Heart left ventricle (tissue), 13 donors: ENCODE measurements at regions not wholly inside any gene's neighbourhood (a gene's known extent, or its start where the extent isn't known, plus 50 kb on each side); places are given as distances from the start of the nearest gene placed in this dataset.

Experiments used
- POLR2A ChIP-seq, 2 donors: fragments of 450-650 bp; IDR thresholded peaks; one replicate each; pipeline ENCODE4 v1.6.1; 2017; ENCODE audit warnings: antibody characterized with exemption in 2 of 2, mild to moderate bottlenecking in 2 of 2, moderate library complexity in 2 of 2
- TF ChIP-seq, protein P1 (sequence below), 12 donors: fragments of 200-600 bp; sonication (generic) in 4 of 12; IDR thresholded peaks; one replicate each; pipeline versions ENCODE4 v1.5.0 to v1.8.0; 2018 to 2022; ENCODE audit warnings: antibody characterized with exemption in 12 of 12, mild to moderate bottlenecking in 5 of 12
- donor health status: ischemic (EF 13 %, LVEDD 7.1; RV severe dilation, severe dysfunction).
- donor health status: DM: no; HTN: yes; CAD: no.
- donor health status: DM: no; HTN: no; CAD: no.
- donor health status: ischemic (EF 25% LVEDD 6.9; RV normal size, moderate dysfunction).
- donor health status: ischemic (EF 25% LVEDD 5.7; RV mildly dilated, moderate dysfunction).
- donor health status: ischemic (EF 35%, LVEDD 5.7; RV mildly dilated, moderate dysfunction).
- donor health status: nonischemic (EF 11% LVEDD 7.7; RV severe dilation, severe dysfunction).
- donor health status: DM: yes; HTN: yes; CAD: no.
- donor health status: PGD.
- donor health status: ischemic (EF 29% LVEDD 5.4; RV normal size, mild dysfunction).
- donor health status: nonischemic (EF 23%, LVEDD 6.1; RV moderate dilation, normal function).

DNA sequence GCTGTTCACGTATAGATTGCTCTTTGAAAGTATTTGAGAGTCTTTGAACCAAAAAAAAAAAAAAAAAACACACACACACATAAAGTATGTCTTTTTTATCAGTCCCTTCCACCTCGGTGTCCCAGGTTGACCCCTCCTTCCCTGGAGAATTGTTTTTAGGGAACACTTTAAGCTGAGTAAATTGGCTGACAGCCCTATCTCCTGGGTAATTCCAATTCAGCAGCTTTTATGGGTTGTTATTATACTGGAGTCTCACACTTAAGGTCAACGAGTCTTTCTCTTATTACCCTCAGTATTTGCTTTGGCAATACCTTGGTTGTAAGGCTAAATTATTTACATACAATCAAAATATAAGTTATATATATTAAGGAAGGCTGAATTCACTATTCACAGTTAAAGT lies 69.4 kb downstream of the SLC30A10 start:
- TF ChIP-seq, protein P1, sequence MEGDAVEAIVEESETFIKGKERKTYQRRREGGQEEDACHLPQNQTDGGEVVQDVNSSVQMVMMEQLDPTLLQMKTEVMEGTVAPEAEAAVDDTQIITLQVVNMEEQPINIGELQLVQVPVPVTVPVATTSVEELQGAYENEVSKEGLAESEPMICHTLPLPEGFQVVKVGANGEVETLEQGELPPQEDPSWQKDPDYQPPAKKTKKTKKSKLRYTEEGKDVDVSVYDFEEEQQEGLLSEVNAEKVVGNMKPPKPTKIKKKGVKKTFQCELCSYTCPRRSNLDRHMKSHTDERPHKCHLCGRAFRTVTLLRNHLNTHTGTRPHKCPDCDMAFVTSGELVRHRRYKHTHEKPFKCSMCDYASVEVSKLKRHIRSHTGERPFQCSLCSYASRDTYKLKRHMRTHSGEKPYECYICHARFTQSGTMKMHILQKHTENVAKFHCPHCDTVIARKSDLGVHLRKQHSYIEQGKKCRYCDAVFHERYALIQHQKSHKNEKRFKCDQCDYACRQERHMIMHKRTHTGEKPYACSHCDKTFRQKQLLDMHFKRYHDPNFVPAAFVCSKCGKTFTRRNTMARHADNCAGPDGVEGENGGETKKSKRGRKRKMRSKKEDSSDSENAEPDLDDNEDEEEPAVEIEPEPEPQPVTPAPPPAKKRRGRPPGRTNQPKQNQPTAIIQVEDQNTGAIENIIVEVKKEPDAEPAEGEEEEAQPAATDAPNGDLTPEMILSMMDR (IDR thresholded peaks at IDR 0.05): no peak
- no peak for TF ChIP-seq POLR2A (IDR thresholded peaks at IDR 0.05)
